LNCAP (cell line): ENCODE measurements at regions not wholly inside any gene's neighbourhood (a gene's known extent, or its start where the extent isn't known, plus 50 kb on each side); places are given as distances from the start of the nearest gene placed in this dataset.

Source experiments
- CTCF ChIP-seq: fragments of 450-650 bp; IDR thresholded peaks from 2 replicates; pipeline ENCODE4 v1.5.1; 2017; ENCODE audit warnings: mild to moderate bottlenecking

- no peak for TF ChIP-seq CTCF
Observed at GRCh38 chr1:106515375-106515774, 541.1 kb upstream of the PRMT6 start.

DNA sequence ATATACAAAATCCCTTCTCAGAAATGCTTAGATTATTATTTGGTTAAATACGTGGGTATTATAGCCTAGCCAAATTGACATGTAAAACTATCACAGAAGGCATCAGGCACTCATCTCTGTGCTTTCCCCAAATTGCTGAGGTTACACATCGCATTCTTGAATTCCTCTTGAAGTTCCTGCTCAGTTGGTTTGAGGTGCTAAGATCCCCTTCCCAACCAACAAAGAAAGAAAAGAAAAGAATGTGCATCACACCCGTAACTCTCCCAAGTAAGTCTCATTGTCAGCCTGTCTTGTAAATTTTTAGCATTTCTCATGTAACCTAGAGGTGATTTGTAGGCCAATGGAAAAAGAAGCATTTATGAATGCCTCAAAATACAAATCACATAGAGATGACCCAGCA lies 539.2 kb upstream of the PRMT6 start:
- TF ChIP-seq CTCF = no peak

DNA sequence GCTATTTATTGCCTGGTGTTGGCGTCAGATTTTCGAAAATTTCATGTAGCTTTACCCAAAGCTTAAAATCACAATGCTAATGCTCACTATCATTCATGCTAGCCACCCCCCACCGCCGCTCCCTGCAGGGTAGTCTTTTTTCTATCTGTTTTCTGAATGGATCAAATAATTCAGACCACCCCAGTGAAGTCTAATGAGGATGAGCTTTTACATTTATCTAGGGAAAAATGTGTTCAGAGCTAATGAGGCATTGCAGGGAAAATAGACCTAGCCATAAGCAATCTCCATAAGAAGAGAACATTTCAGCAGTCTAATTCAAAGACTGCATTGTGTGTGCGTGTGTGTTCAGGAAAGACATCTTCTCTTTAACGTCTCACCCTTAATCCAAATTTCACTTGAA lies 533.0 kb upstream of the PRMT6 start:
- TF ChIP-seq CTCF = no peak

DNA sequence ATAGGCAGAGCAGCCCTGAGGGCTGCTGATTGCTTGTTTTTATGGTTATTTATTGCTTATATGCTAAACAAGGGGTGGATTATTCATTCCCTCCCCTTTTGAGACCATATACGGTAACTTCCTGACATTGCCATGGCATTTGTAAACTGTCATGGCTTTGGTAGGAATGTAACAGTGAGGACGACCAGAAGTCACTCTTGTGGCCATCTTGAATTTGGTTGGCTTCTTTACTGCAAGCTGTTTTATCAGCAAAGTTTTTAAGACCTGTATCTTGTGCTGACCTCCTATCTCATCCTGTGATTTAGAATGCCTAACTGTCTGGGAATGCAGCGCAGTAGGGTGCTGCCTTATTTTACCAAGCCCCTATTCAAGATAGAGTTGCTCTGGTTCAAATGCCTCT lies 531.8 kb upstream of the PRMT6 start:
- no peak for TF ChIP-seq CTCF

DNA sequence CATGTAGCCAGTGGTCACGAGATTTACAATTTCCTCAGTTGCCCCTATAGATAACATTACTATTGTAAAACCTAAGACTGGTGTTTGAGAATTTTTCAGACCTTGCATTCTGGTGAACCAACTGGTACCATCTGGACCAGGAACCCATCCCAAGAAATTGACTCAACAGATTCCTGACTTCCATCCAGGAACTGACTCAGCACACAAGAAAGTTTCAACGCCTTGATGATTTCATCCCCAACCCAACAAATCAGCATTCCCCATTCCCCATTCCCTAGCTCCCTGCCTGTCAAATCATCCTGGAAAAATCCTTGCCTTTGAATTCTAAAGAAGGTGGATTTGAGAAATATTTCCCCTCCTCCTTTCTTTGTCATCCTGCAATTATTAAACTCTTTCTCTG lies 529.8 kb upstream of the PRMT6 start:
- no peak for TF ChIP-seq CTCF

GRCh38 chr1:106534612-106535011 lies 521.9 kb upstream of the PRMT6 start:
- TF ChIP-seq CTCF = no peak

DNA sequence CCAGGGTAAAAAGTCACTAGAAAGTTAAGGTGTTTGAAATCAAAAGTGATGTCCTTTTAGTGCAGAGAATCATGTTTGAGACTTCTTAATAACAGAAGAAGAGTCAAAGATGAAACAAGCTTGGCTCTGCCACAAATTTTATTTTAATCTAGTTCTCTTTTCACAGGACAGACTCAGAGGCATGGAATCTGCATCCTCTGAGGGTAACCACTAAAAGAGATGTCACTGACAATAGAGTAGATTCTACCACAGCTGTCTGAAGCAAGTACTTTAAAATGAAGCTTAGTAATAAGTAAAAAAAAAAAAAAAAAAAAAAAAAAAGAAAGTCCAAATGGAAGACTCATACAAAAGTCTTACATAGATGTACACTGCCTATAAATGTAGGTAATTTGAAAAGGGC lies 519.7 kb upstream of the PRMT6 start:
- no peak for TF ChIP-seq CTCF

DNA sequence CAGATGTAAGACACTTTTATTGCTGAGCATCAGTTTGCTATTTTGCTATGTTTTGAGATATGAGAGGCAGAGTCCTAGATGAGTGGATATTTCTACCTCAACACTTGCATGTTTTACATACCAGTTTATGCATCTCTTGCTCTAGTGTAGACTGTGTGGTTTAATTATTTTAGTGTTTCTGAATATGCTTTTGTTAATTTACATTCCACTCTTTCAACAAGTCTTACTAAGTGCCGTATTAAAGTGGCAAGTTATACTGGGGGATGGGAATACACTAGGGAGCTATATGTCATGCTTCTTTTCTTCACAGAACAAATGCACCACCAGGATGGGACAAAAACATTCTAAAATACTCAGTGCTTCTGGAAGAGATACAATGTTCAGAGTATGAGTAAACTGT lies 507.7 kb upstream of the PRMT6 start:
- TF ChIP-seq CTCF = no peak
